Epithelial cell of proximal tubule (primary cell): ENCODE measurements at regions not wholly inside any gene's neighbourhood (a gene's known extent, or its start where the extent isn't known, plus 50 kb on each side); places are given as distances from the start of the nearest gene placed in this dataset.

Source experiments
- DNase-seq: peaks from one replicate; pipeline ENCODE4 v3.0.0-alpha.2; 2011; ENCODE audit warnings: low read depth
- H3K4me3 ChIP-seq: 2 replicates; pipeline ENCODE4 v1.5.1; 2011; ENCODE audit warnings: low read depth, mild to moderate bottlenecking, low read length
- TF ChIP-seq, protein P1 (sequence below): conservative IDR thresholded peaks from 2 replicates; pipeline ENCODE4 v1.5.1; 2012; ENCODE audit warnings: low read depth, mild to moderate bottlenecking, low read length

DNA sequence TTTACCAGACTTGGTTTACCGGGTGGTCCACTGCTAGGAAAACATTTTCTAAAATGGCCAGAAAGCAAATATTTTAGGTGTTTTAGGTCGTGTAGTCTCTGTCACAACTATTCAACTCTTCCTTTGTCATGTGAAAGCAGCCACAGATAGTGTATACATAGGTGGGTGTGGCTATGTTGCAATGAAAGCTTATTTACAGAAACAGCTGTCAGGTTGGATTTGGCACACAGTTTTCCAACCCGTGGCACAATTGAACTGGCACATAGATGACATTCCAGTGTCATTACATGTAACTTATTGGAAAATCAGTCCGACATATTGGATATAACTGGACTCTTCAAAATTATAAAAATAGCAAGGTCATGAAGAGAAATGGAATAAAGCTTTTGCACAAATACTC is 68.9 kb upstream of the KCNQ5 start:
- DNase-seq = no peak
- H3K4me3 ChIP-seq = no peak overlapping the region
- TF ChIP-seq, protein P1, sequence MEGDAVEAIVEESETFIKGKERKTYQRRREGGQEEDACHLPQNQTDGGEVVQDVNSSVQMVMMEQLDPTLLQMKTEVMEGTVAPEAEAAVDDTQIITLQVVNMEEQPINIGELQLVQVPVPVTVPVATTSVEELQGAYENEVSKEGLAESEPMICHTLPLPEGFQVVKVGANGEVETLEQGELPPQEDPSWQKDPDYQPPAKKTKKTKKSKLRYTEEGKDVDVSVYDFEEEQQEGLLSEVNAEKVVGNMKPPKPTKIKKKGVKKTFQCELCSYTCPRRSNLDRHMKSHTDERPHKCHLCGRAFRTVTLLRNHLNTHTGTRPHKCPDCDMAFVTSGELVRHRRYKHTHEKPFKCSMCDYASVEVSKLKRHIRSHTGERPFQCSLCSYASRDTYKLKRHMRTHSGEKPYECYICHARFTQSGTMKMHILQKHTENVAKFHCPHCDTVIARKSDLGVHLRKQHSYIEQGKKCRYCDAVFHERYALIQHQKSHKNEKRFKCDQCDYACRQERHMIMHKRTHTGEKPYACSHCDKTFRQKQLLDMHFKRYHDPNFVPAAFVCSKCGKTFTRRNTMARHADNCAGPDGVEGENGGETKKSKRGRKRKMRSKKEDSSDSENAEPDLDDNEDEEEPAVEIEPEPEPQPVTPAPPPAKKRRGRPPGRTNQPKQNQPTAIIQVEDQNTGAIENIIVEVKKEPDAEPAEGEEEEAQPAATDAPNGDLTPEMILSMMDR = no peak

DNA sequence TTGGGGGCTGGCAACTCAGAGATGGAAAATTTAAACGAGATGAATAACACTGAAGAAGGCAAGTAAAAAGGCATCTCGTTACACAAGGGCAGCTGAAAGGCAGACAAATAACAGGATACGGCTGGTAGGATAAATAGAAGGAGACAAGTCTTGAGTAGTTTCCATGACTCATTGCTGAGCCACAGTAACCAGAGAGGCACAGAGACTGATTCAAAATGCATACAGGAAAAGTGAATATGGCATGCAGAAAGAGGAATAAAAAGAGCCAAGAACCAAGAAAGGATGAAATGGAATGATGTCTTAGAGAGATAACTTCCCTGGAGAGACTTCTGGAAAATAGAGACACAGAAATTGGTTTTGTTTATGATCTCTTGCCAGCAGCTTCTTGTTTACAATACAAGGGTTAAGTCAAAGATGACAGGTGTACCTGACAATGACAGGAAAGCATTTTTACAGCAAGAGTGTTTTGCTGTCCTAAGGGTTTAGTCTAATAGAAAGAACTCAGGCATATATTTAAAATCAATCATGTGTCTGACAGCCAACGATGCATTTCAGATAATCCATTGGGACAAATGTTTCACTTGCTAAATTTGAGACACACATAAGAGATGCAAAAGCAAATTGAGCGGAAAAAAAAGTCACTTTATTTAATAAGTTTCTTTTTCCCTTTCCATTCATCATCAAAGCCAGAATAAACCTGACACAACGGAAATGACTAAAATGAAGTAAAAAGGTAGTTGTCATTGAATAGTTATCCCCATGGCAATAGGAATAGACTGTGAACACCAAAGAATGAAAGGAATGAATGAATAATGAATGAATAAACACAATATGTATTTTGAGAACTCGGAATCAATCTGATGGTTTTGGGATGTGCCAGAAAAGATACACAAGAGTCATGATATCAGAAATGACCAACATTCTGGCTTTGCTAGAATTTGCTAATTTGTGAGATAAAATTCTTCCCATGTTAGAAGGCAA is 68.0 kb upstream of the KCNQ5 start:
- TF ChIP-seq, protein P1 = no peak
- H3K4me3 ChIP-seq = no peak overlapping the region
- peak; percentile 2 for DNase-seq

DNA sequence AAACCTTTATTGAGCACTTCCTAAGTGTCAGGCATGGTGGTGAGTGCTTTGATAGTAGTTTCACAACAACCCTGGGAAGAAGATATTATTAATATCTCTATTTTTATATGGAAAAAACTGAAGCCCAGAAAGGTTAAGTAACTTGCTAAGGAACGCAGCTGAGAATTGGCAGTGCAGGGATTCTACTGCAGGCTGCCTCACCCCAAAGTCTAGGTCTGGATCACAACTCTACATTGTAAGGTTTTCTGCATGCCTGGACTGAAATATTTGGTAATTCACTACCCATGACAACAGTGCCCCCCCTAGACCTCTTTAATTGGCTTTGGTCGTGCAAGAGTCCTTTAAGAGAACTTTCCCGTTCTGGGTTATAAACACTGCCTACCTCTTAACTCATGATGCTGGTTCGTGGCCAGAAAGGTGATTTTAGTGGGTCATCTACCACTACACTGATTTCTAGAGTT is 67.1 kb upstream of the KCNQ5 start:
- TF ChIP-seq, protein P1 = no peak
- no peak for DNase-seq
- no peak overlapping the region for H3K4me3 ChIP-seq

DNA sequence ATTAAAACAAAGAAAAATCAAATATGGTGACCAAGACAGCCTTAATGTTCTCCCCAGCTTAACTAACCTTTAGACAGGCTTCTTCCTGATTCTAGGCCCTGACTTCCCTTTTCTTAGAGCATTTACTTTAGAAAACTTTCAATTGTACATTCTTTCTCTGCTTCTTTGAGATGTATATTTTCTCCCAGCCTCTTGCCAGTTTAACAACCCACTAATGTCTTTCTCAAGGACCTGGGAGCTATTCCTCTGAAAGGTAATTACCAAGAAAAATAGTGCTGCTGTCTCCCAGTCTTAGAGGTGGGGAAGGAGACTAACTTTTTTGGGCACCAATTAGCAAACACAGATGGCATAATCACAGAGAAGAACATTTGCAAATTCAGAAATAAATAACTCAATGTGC is 62.8 kb upstream of the KCNQ5 start:
- TF ChIP-seq, protein P1 = no peak
- no peak overlapping the region for H3K4me3 ChIP-seq
- no peak for DNase-seq

DNA sequence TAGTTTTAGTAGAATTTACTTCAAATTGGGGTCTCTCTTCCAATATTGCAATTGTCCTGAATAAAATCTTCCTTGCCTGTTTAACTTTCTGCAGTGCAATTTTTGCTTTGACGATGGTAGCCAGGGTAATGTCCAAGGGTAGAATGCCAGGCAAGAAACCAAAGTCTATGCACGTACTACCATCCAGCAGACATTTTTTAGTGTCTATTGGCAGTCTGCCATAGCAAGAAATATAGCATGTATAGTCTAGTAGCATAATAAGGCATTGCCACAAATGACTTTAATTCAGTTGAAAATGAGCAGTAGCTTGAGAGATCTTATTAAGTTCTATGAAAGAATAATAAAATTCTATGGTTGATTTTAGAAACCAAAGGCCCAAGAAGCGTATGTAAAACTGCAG is 62.3 kb upstream of the KCNQ5 start:
- TF ChIP-seq, protein P1 = no peak
- H3K4me3 ChIP-seq = no peak overlapping the region
- DNase-seq = no peak

DNA sequence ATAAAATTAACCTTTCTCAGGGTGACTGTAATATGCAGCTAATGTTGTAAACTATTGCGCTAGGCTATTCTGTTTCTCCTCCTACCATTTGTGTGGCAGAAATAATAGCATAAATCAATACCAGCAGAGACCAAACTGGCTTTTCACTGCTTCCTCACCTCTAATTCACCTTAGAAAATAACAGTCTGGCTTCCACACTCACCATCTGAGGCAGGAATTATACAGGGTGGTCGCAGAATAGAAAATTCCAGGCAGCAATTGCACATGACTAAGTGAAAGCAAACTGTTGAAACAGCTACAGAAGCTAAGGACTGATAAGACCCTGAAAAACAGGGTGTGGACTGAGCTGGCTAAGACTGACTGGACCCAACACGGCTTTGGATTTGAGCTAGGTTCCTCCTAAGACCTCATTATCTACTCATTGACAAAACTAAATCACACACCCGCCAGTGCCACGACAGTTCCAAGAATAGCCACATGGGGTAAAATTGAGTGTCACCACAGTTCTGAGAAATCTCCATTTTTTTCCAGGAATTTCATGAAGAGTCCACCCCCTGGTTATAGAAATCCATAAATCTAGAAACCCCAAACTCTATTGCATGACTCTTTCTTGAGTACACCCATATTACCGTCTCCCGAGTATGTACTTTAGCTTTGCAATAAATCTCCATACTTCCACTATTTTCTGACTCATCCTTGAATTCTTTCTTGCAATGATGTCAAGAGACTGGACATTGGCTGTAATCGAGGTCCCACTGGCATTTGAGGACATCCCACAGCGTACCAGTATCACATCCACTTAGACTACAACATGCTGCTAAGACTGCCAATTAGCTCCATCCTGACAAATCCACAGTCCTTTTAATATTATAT is 60.9 kb upstream of the KCNQ5 start:
- no peak overlapping the region for H3K4me3 ChIP-seq
- TF ChIP-seq, protein P1 = no peak
- no peak for DNase-seq
